Tibial nerve (tissue), 4 donors: ENCODE measurements at regions not wholly inside any gene's neighbourhood (a gene's known extent, or its start where the extent isn't known, plus 50 kb on each side); places are given as distances from the start of the nearest gene placed in this dataset.

Experiments
- CTCF ChIP-seq, 5 experiments: fragments of 200-600 bp in 3 of 5; fragments of 450-650 bp in 2 of 5; sonication (generic) in 3 of 5; IDR thresholded peaks; one replicate each; pipeline ENCODE4 v1.5.1; 2016 to 2019; ENCODE audit warnings: antibody characterized with exemption in 5 of 5, mild to moderate bottlenecking in 3 of 5, moderate library complexity in 2 of 5
- EP300 ChIP-seq, 2 donors: sonication (generic); formaldehyde crosslinking; IDR thresholded peaks; one replicate each; pipeline ENCODE4 v1.6.1; 2017; ENCODE audit warnings: antibody characterized with exemption in 2 of 2, mild to moderate bottlenecking in 1 of 2
- POLR2A ChIP-seq, 2 donors: fragments of 450-650 bp; IDR thresholded peaks; one replicate each; pipeline ENCODE4 v1.6.1; 2017; ENCODE audit warnings: antibody characterized with exemption in 2 of 2, mild to moderate bottlenecking in 2 of 2, moderate library complexity in 2 of 2

- no peak for TF ChIP-seq CTCF (IDR thresholded peaks at IDR 0.05)
- no peak for TF ChIP-seq POLR2A (IDR thresholded peaks at IDR 0.05)
- peak in 1 of 2 donors; percentile 15 for TF ChIP-seq EP300 (IDR thresholded peaks at IDR 0.05)
Measured at GRCh38 chr2:118686346-118686745, 161.1 kb downstream of the EN1 start.
